Naive thymus-derived CD8-positive, alpha-beta T cell (primary cell): ENCODE measurements at regions not wholly inside any gene's neighbourhood (a gene's known extent, or its start where the extent isn't known, plus 50 kb on each side); places are given as distances from the start of the nearest gene placed in this dataset.
"Not testable (repeated sequence)": the region's sequence is repeated elsewhere in the genome, so short reads cannot be mapped to it uniquely, and the experiment has no call there.

Experiments used
- ATAC-seq, 2 donors: fragments of 150-1000 bp; cut with Tn5 transposase in 1 of 2; sonication (Bioruptor Pico), chemical (Tn5 transposase) in 1 of 2; 1 replicate in 1 of 2; 2 replicates in 1 of 2; pipeline ENCODE4 v1.10.0; 2021; ENCODE audit warnings: mild to moderate bottlenecking in 2 of 2, moderate library complexity in 2 of 2
- POLR2A ChIA-PET: fragments of 350-600 bp; sonication (Branson Sonifier 250); formaldehyde crosslinking; loops from one replicate; lab custom pipeline; 2021; ENCODE audit warnings: antibody characterized with exemption; lab: Charles Lee
- DNase-seq, 10 donors: peaks; one replicate each; pipeline versions ENCODE4 v3.0.0 to v3.0.0-alpha.2; 2020 to 2022
- H3K27ac Mint-ChIP-seq, 10 donors: one replicate each; pipeline ENCODE4 v1.8.0; 2020 to 2022; ENCODE audit warnings: mild to moderate bottlenecking in 10 of 10, mixed read lengths in 10 of 10, moderate library complexity in 4 of 10, inconsistent platforms in 1 of 10
- H3K27me3 Mint-ChIP-seq, 5 donors: one replicate each; pipeline ENCODE4 v1.8.0; 2021 to 2022; ENCODE audit warnings: mixed read lengths in 5 of 5
- H3K36me3 Mint-ChIP-seq, 3 donors: one replicate each; pipeline ENCODE4 v1.8.0; 2020 to 2022; ENCODE audit warnings: mixed read lengths in 3 of 3, mild to moderate bottlenecking in 2 of 3, inconsistent platforms in 1 of 3
- H3K4me1 Mint-ChIP-seq, 4 donors: one replicate each; pipeline ENCODE4 v1.8.0; 2021 to 2022; ENCODE audit warnings: mixed read lengths in 4 of 4
- H3K4me3 Mint-ChIP-seq, 10 donors: one replicate each; pipeline ENCODE4 v1.8.0; 2020 to 2022; ENCODE audit warnings: mild to moderate bottlenecking in 10 of 10, mixed read lengths in 10 of 10, moderate library complexity in 6 of 10, inconsistent platforms in 1 of 10
- H3K9me3 Mint-ChIP-seq, 9 donors: one replicate each; pipeline ENCODE4 v1.8.0; 2020 to 2022; ENCODE audit warnings: mixed read lengths in 9 of 9, mild to moderate bottlenecking in 3 of 9, inconsistent platforms in 1 of 9, moderate library complexity in 1 of 9

GRCh38 chr5:130687085-130687733, 477.8 kb downstream of the HINT1 start:
- POLR2A ChIA-PET, result no interaction called here

GRCh38 chr5:130678637-130679036, 486.4 kb downstream of the HINT1 start:
- no peaks in the 10 kb centered on the region for H3K4me1 Mint-ChIP-seq
- ATAC-seq (no peak), DNase-seq (no peak)
- no peak overlapping the region for H3K27ac Mint-ChIP-seq
- no peak overlapping the region for H3K4me3 Mint-ChIP-seq
- H3K27me3 Mint-ChIP-seq, result peaks cover 0 to 14% (median 7%) of the 10 kb centered on the region in 5 donors
- H3K9me3 Mint-ChIP-seq, result peaks cover 0 to 6% (median 0%) of the 10 kb centered on the region in 9 donors
- POLR2A ChIA-PET, result no interaction called here
- H3K36me3 Mint-ChIP-seq, result no peaks in the 10 kb centered on the region

More at GRCh38 chr5:130687085-130687733, 477.8 kb downstream of the HINT1 start:
- H3K4me3 Mint-ChIP-seq, result no peak overlapping the region
- peaks cover 0 to 3% (median 0%) of the 10 kb centered on the region in 9 donors for H3K9me3 Mint-ChIP-seq
- H3K27ac Mint-ChIP-seq, result no peak overlapping the region
- H3K27me3 Mint-ChIP-seq, result peaks cover 3 to 29% (median 17%) of the 10 kb centered on the region in 5 donors
- no peaks in the 10 kb centered on the region for H3K36me3 Mint-ChIP-seq
- ATAC-seq, result no peak
- no peaks in the 10 kb centered on the region for H3K4me1 Mint-ChIP-seq
- no peak for DNase-seq

GRCh38 chr5:130666462-130666861, 498.6 kb downstream of the HINT1 start:
- H3K27me3 Mint-ChIP-seq, result peaks cover 3 to 34% (median 7%) of the 10 kb centered on the region in 5 donors
- H3K36me3 Mint-ChIP-seq, result peaks cover 0 to 4% (median 0%) of the 10 kb centered on the region in 3 donors
- no peak for DNase-seq
- no peak overlapping the region for H3K4me3 Mint-ChIP-seq
- peaks cover 0 to 7% (median 0%) of the 10 kb centered on the region in 9 donors for H3K9me3 Mint-ChIP-seq
- POLR2A ChIA-PET, result no interaction called here
- no peaks in the 10 kb centered on the region for H3K4me1 Mint-ChIP-seq
- no peak for ATAC-seq
- H3K27ac Mint-ChIP-seq, result no peak overlapping the region

- Mint-ChIP-seq H3K9me3 (no peaks in the 10 kb centered on the region), H3K4me3 (no peak overlapping the region), H3K27ac (no peak overlapping the region), H3K27me3 (peaks cover 0 to 28% (median 12%) of the 10 kb centered on the region in 5 donors), H3K4me1 (no peaks in the 10 kb centered on the region), H3K36me3 (no peaks in the 10 kb centered on the region)
- ATAC-seq (no peak), DNase-seq (no peak)
- POLR2A ChIA-PET, result no interaction called here
These were observed 512.9 kb downstream of the HINT1 start for GRCh38 chr5:130652176-130652575.

- ATAC-seq (no peak), DNase-seq (no peak)
- POLR2A ChIA-PET, result no interaction called here
- Mint-ChIP-seq H3K36me3 (no peaks in the 10 kb centered on the region), H3K9me3 (no peaks in the 10 kb centered on the region), H3K27me3 (peaks cover 0 to 33% (median 12%) of the 10 kb centered on the region in 5 donors), H3K4me1 (no peaks in the 10 kb centered on the region), H3K27ac (no peak overlapping the region), H3K4me3 (no peak overlapping the region)
These were observed 513.6 kb downstream of the HINT1 start for GRCh38 chr5:130651440-130651839.

GRCh38 chr5:130643321-130643720, 521.7 kb downstream of the HINT1 start:
- POLR2A ChIA-PET, result no interaction called here
- no peaks in the 10 kb centered on the region for H3K4me1 Mint-ChIP-seq
- H3K36me3 Mint-ChIP-seq, result peaks cover 0 to 7% (median 4%) of the 10 kb centered on the region in 3 donors
- H3K27ac Mint-ChIP-seq, result no peak overlapping the region
- DNase-seq (no peak), ATAC-seq (no peak)
- H3K4me3 Mint-ChIP-seq, result no peak overlapping the region
- H3K9me3 Mint-ChIP-seq, result peaks cover 0 to 20% (median 12%) of the 10 kb centered on the region in 9 donors
- H3K27me3 Mint-ChIP-seq, result peaks cover 0 to 13% (median 6%) of the 10 kb centered on the region in 5 donors

GRCh38 chr5:130642461-130642860, 522.6 kb downstream of the HINT1 start:
- Mint-ChIP-seq H3K36me3 (peaks cover 0 to 7% (median 4%) of the 10 kb centered on the region in 3 donors), H3K9me3 (peaks cover 0 to 20% (median 12%) of the 10 kb centered on the region in 9 donors), H3K4me1 (no peaks in the 10 kb centered on the region), H3K4me3 (no peak overlapping the region), H3K27ac (no peak overlapping the region), H3K27me3 (peaks cover 0 to 13% (median 4%) of the 10 kb centered on the region in 5 donors)
- ATAC-seq (no peak), DNase-seq (no peak)
- POLR2A ChIA-PET, result no interaction called here

GRCh38 chr5:130627145-130627544, 537.9 kb downstream of the HINT1 start:
- peaks cover 0 to 12% (median 4%) of the 10 kb centered on the region in 3 donors for H3K36me3 Mint-ChIP-seq
- ATAC-seq, result no peak
- no peak overlapping the region for H3K4me3 Mint-ChIP-seq
- no peaks in the 10 kb centered on the region for H3K4me1 Mint-ChIP-seq
- H3K9me3 Mint-ChIP-seq, result peaks cover 5 to 32% (median 21%) of the 10 kb centered on the region in 9 donors
- peaks cover 0 to 9% (median 0%) of the 10 kb centered on the region in 5 donors for H3K27me3 Mint-ChIP-seq
- no peak overlapping the region for H3K27ac Mint-ChIP-seq
- DNase-seq, result no peak
- POLR2A ChIA-PET, result no interaction called here

- H3K36me3 Mint-ChIP-seq, result peaks cover 0 to 1% (median 0%) of the 10 kb centered on the region in 3 donors
- peaks cover 0 to 16% (median 4%) of the 10 kb centered on the region in 9 donors for H3K9me3 Mint-ChIP-seq
- ATAC-seq (no peak), DNase-seq (no peak)
- POLR2A ChIA-PET, result no interaction called here
- no peak overlapping the region for H3K4me3 Mint-ChIP-seq
- H3K4me1 Mint-ChIP-seq, result peaks cover 0 to 2% (median 0%) of the 10 kb centered on the region in 4 donors
- H3K27me3 Mint-ChIP-seq, result peaks cover 0 to 5% (median 0%) of the 10 kb centered on the region in 5 donors
- H3K27ac Mint-ChIP-seq, result no peak overlapping the region
These were observed 540.3 kb downstream of the HINT1 start for GRCh38 chr5:130624805-130625204.

GRCh38 chr5:130616161-130616560, 548.9 kb downstream of the HINT1 start:
- Mint-ChIP-seq H3K4me3 (no peak overlapping the region), H3K27me3 (peaks cover 2 to 15% (median 6%) of the 10 kb centered on the region in 5 donors), H3K4me1 (peaks cover 0 to 2% (median 0%) of the 10 kb centered on the region in 4 donors), H3K36me3 (no peaks in the 10 kb centered on the region), H3K27ac (no peak overlapping the region), H3K9me3 (peaks cover 0 to 11% (median 0%) of the 10 kb centered on the region in 9 donors)
- ATAC-seq (no peak), DNase-seq (no peak)
- POLR2A ChIA-PET, result no interaction called here

GRCh38 chr5:130605234-130605633, 559.8 kb downstream of the HINT1 start:
- Mint-ChIP-seq H3K27me3 (peaks cover 0 to 17% (median 0%) of the 10 kb centered on the region in 5 donors), H3K27ac (no peak overlapping the region), H3K9me3 (peaks cover 0 to 9% (median 0%) of the 10 kb centered on the region in 9 donors), H3K36me3 (no peaks in the 10 kb centered on the region), H3K4me3 (no peak overlapping the region), H3K4me1 (no peaks in the 10 kb centered on the region)
- POLR2A ChIA-PET, result no interaction called here
- no peak for DNase-seq
- no peak for ATAC-seq

- DNase-seq, H3K36me3 Mint-ChIP-seq, H3K4me3 Mint-ChIP-seq, H3K27ac Mint-ChIP-seq, ATAC-seq, H3K4me1 Mint-ChIP-seq, H3K27me3 Mint-ChIP-seq, POLR2A ChIA-PET: not testable (repeated sequence)
- peaks cover 0 to 19% (median 9%) of the 10 kb centered on the region in 9 donors for H3K9me3 Mint-ChIP-seq
These were observed 568.4 kb downstream of the HINT1 start for GRCh38 chr5:130596647-130597046.

- Mint-ChIP-seq H3K4me1 (no peaks in the 10 kb centered on the region), H3K36me3 (no peaks in the 10 kb centered on the region), H3K9me3 (peaks cover 0 to 5% (median 0%) of the 10 kb centered on the region in 9 donors), H3K4me3 (no peak overlapping the region), H3K27me3 (peaks cover 0 to 7% (median 0%) of the 10 kb centered on the region in 5 donors), H3K27ac (no peak overlapping the region)
- ATAC-seq (no peak), DNase-seq (no peak)
- POLR2A ChIA-PET, result no interaction called here
These were observed 584.8 kb downstream of the HINT1 start for GRCh38 chr5:130580264-130580663.
